GM18858 (cell line): ENCODE measurements at regions not wholly inside any gene's neighbourhood (a gene's known extent, or its start where the extent isn't known, plus 50 kb on each side); places are given as distances from the start of the nearest gene placed in this dataset.
"Not testable (repeated sequence)": the region's sequence is repeated elsewhere in the genome, so short reads cannot be mapped to it uniquely, and the experiment has no call there.

Source experiments
- ATAC-seq: cut with Tn5 transposase; IDR thresholded peaks from one replicate; pipeline ENCODE4 v1.9.1; 2021; ENCODE audit not compliant: unreplicated experiment

DNA sequence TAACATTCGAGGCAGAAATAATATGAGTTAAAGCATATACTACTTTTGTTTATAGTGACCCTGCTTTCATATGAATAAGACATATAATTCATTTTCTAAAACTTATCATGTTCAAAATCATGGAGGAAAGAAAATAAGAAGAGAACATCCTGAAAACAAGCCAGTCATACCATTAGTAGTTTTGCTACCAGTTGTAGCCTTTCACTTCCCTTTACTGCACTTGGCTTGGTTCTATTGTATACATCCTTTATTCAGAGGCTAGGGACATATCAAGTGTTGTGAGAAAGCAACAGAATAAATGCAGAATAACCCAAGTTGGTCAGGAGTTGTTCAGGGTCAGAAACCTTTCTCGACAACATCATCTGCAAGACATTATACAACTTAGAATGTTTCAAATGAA, 598.7 kb downstream of the SOX5 start:
- ATAC-seq = peak; percentile 95

DNA sequence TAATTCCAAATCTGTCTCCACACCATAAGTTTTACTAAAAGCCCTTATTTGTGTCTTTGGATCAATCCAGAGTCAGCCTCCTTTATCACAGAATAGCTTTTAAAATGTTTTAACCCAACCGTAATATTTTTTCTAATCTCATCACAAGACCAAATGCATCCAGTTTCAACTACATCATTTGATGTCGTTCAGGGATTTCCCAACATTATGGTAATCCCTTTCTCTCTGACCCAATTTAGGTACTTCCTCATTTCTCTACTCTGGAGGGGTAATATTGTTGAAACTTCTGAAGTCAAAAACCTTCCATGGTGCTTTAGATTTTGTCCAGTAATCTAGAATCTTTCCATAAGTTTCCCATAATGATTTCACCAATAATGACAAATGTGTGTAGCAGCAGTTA, 596.8 kb downstream of the SOX5 start:
- no peak for ATAC-seq

DNA sequence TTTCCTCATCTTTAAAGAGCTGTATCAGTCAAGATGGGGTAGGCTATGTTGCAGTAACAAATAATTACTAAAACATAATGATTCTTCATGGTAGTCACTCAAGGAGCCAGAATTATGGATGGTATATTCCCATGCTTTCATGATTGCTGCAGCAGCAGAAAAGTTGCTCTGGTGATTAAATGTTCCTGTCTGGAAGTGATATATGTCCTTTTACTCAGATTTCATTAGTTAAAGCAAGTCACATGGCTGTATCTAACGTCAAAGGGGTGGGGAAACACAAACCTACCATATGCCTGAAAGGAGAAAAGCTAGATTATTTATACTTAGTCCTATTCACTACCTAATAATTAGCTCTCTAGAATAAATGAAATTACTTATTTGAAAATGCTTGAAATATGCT, 594.7 kb downstream of the SOX5 start:
- no peak for ATAC-seq

DNA sequence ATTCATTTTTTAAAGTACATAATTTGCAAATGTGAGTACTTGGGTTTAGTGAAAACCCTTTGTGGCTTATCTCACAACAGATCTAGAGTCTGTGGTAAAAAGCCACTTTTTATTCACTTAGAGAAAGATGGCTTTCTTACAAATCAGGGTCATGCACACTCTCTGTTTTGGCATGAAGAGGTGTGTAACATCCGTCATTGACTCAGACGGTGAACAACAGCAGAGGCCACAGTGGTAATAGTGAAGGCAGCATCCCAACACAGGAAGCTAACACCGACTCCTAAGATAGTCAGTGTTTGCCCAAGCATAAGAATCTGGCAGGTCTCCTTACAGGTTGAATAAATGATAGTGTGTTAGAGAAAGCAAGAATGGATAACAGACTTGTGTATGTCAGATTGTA, 593.0 kb downstream of the SOX5 start:
- no peak for ATAC-seq

DNA sequence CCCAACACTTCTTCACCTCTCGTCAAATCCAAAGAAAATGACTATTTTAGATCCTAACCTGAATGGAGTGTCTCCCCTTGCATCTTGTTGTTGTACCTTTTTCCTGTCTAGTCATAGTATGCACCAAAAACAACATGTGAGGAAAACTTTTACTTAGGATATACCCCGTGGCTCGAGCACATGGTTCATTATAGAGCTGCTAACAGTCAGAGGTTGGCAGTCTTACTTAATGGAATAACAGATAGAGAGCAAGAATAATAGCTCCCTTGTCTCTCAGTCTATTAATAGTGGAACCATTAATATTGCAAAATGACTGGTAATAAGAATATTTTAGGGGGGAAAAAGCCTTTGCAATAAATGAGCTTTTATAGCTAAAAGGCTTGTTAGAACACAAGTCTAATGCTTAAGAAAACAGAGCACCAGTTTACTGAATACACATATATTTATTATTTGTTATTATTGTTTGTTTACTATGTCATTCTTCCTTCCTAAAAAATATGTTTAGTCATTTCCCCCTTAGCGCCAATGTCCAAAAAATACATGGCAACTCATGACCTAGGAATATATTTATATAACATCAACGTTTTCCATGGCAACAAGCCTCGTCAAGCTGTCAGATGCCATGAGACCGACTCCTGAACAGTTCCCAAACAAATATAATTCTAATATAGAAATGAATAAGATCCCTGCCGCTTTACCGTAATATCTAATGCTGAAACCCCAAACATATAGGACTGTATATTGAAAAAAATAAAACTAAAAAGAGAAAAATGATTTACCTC, 592.4 kb downstream of the SOX5 start:
- ATAC-seq = no peak

DNA sequence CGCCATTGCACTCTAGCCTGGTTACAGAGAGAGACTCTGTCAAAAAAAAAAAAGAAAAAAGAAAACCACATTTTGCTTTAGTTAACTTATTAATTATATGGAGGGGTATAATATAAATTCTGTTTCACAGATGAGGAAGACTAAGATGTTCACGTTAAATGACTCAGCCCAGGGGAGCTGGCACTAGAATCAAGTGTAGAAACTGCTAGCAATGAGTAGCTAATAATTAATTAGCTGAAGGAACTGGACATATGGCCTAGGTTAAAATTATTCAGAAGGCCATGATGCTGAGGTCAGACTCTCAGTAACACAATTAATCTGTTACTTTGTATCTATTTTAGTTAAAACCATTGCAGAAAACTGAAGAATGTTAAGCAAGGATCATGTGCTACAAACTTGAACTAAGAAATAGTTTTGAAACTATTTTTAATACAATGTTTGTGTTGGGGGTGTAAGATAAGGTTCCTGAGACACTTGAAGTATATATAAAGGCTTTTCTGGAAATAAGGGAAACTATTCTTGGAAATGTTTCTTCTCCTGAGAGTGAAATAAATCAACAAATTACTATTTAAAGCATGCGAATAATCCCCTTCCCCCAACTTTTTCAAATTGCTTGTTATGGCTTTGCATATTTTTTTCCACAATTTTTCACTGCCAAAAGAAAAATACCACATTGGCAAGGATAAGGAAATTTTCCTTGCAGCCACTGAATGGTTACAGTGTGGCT, 589.3 kb downstream of the SOX5 start:
- ATAC-seq = no peak

DNA sequence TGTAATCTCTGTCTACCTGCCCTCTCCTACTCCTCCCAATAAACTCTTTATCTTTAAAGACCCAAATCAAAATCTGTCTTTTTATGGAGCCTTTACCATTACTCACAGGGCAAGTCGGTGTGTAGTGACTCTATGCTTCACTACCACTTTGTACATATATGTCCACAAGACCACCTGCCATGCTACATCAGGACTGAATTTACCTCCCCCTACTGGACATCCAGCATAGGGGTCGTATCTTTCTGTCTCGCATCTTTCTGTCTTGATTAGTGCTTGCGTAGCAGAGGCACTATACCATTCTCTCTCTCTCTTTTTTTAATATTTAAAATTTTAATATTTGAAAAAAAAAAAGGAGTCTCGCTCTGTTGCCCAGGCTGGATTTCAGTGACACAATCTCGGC, 587.5 kb downstream of the SOX5 start:
- no peak for ATAC-seq

DNA sequence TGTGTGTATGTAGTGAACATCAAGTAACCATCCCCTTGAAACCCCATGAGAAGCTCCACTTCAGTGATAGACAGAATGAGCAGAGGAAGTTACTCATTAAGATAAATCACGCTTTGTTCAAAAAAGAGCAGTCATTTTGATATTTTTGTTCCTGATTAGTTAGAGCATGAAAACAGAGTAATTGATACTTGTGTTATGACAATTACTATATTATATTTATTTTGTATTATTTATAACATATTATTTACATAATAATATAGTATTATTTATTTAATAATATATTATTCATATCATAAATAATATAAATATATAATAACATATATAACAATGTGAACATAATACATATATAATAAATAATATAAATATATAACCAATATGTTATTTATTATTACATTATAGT, 580.9 kb downstream of the SOX5 start:
- ATAC-seq = no peak

DNA sequence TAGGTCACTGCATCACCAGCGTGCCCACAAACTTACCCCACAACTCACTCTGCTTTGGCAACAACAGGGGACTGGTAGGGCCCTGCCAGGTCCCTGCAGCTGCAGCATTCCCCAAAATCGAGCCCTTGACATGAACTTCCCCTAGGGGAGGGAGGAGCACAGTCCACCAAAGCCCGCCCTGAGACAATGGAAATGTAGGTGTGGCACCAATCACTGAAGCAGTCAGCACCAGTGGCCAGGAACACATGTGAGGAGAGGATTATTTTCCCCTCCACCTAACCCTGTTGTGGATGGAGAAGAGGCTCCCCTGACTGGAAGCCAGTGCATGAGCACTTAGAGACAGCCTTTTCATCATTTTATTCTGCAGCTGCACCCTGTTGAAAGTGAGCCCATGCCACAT, 573.8 kb downstream of the SOX5 start:
- ATAC-seq = no peak

DNA sequence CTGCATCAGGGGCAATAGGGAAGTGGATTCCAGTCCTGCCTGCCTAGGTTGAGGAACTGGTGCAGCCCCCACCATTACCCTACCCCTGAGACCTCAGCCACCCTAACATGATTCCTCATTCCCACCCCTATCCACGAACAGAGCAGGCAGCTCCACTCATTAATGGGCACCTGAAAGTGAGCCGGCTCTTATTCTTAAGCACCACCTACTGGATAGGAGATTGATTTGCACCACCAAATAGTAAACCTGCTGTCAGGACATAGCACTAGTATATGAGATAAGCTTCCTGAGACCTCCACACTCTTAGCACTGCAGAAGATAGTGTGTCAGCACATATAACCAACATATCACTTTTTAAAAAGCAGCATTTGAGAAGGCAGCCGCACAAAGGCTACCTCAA, 573.2 kb downstream of the SOX5 start:
- no peak for ATAC-seq

DNA sequence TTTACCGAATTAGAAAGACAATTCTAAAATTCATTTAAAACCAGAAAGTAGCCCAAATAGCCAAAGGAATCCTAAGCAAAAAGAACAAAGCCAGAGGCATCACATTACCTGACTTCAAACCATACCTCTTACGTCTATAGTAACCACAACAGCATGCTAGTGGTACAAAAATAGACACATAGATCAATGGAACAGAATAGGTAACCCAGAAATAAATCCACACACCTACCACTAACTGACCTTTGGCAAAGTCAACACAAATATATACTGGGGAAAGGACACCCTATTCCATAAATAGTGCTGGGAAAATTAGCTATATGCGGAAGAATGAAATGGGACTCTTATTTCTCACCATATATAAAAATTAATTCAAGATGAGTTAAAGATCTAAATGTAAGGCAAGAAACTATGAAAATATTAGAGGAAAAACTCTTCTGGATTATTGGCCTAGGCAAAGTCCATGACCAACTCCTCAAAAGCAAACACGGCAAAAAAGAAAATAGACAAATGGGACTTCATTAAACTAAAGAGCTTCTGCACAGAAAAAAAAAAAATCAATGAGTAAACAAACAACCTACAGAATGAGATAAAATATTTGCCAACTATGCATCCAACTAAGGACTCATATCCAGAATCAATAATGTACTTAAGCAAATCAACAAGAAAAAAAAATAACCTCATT, 568.9 kb downstream of the SOX5 start:
- ATAC-seq = no peak

DNA sequence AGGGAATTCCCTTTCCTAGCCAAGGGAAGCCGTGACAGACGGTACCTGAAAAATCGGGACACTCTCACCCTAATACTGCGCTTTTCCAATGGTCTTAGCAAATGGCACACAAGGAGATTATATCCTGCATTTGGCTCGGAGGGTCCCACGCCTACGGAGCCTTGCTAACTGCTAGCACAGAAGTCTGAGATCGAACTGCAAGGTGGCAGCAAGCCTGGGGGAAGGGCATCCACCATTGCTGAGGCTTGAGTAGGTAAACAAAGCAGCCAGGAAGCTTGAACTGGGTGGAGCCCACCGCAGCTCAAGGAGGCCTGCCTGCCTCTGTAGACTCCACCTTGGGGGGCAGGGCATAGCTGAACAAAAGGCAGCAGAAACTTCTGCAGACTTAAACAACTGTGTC, 560.6 kb downstream of the SOX5 start:
- ATAC-seq = not testable (repeated sequence)

DNA sequence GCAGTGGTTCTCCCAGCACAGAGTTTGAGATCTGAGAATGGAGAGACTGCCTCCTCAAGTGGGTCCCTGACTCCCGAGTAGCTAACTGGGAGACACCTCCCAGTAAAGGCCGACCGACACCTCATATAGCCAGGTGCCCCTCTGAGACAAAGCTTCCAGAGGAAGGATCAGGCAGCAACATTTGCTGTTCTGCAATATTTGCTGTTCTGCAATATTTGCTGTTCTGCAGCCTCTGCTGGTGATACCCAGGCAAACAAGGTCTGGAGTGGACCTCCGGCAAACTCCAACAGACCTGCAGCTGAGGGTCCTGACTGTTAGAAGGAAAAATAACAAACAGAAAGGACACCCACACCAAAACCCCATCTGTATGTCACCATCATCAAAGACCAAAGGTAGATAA, 560.2 kb downstream of the SOX5 start:
- not testable (repeated sequence) for ATAC-seq

DNA sequence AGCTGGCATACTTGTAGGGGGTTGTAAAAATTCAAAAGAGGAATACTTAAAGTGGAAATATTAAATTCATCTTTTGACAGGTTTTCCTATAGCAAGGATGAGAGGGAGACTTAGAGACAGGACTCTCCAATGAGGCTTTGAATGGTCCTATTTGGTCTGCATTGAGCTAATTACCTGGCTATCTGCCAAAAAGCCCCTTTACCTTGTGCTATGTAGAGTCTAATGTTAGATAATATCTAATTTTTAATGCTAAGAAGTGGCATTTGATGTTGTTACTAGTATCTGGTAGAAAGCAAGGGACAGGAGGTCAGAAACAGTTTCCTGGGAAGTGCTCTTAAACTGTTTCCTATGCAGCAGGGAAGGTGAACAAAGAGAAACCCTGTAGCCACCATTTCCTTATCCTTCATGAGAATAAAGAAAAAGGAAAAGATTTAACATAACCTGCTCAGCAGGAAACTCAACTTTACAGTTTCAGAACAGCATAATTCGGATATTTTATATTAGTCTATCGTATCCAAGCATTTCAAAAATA, 550.0 kb downstream of the SOX5 start:
- ATAC-seq = no peak

DNA sequence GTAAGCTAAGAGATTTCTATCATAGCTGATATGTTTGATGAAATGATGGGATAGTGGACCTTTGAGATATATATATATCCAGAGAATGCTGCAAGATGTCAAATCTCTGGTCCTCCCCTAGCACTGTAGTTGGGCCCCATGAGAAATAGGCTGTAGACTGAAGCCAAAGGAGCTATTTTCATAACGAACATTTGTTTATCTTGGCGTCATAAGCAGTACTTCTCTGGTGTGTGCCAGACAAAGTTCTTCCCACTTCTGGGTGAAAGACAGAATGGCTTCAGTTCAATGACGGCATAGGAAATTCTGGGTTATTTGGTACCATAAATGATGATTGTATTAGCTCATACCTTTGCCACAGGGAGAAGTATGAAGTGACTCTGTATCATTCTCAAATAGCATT, 534.3 kb downstream of the SOX5 start:
- no peak for ATAC-seq

DNA sequence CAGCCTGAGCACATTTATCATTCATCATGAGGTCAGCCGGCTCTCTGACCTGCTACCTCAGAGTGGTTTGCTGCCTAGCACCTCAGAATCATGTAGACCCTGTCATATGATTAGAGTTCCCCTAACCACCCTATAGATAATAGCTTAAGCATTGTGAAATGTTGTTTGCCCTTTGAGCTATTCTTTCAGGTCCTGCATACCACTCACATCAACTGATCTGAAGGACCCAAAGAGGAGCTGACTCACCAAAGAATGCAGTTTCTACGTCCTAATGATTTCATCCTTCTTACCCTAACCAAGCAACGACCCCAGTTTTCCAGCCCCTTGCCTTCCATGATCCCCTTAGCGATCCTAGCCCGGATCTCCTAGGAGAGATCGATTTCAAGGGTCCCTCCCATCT, 527.9 kb downstream of the SOX5 start:
- ATAC-seq = no peak

DNA sequence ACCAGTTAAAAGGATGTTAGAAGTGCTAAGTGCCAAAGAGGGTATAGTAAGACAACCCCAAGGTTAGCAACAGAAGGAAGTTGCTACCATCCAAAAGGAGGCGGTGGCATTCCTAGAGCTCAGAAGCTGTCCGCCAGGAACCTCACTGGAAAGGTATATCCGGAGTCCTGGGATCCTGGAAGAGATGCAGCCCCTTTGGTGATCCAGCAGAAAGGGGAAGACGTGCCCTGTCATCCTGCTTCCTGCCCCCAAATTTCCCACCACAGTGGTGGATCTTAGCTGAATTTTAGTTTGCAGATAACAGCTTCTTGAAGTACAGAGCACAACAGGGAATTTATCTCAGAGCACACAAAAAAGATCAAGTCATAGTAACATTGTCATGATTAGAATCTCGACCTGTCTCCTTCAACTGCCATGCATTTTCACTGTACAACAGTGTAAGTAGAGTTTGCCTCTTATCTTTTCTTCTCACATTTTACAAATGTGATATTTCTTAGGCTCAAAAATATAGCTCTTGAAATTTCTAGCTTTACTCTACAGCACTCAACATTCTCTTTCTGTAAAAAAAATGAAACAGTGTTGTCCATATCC, 526.3 kb downstream of the SOX5 start:
- no peak for ATAC-seq

DNA sequence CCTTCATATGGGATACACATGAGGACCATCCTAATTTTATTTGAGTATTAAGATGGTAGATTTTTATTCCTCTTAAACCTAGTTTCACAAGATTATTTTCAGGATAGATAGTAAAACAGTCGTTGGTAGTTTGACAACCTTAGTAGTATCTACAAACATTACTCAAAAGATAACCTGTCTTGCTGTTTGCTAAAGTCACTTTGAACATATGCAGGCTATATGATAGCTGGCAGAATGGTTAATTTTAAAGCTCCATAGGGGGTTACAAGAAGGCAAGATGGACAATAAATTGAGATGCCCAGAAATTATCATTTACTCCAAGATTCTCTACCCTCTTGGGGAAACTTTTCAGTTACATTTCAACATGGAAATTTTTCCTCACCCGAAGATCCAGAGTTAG, 525.7 kb downstream of the SOX5 start:
- ATAC-seq = no peak

DNA sequence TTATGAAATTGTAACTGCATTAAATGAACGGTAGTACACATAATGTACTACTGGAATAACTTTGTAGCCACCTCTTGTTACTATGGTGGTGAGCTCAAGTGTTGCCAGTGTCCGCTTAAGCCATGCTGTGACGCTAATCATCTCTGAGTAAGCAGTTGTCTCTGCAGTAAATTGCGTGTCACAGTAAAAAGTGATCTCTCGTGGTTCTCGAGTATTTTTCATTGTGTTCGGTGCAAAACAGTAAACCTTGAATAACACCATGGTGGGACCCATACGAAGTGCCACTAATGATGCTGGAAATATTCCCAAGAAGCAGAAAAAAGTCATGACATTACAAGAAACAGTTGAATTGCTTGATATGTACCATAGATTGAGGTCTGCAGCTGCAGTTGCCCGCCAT, 524.8 kb downstream of the SOX5 start:
- ATAC-seq = no peak

DNA sequence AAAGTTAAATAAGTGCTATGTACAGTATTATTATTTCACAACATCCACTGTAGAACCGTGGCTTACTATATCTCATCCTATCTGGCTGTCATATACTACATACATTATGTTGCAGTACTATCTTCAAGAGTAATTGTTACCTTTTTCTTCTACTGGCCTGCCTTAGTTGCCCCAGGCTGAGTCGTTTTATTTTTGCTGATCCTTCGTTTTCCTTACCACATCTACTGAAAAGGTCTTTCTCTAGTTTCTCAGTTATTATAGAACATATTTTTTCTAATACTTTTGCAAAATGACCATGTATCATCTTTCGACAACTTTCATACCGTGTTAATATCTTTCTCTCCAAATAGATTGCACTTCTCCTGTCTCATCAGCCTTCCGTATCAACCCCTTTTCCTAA, 523.1 kb downstream of the SOX5 start:
- no peak for ATAC-seq

DNA sequence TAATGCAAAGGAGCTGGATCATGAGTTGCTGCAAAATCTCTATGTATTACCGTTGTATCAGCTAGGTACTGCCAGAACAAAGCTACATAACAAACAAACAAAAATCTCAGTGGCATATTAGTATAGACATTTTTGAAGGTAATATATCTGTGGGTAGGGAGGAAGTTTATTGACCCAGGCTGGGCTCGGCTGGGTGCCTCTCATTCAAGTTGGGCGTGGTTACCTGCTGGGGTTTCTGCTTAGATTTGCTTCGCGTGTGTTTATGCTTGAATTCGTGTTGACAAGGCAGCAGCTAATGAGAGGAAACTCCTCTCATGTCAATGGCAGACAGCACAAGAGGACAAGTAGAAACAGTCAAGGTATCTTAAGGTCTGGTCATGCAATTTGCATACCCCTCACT, 520.7 kb downstream of the SOX5 start:
- ATAC-seq = no peak

DNA sequence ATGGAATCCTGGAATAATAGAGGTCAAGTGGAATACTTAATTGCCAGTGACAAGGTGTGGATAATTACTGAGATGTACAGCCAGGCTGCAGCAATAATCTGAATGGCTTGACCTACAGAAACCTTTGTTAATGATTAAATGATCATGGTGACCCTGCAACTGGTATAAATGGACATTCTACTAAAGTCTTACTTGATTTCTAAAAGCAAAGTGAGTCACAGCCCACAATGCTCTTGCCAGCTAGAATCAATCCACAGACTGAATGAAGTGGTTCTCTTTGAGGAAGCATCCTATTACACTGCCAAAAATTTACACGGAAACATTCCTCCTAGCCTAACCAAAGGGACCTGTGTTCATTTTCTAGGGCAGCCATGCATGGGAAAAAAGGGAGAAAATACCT, 518.5 kb downstream of the SOX5 start:
- no peak for ATAC-seq
